ENCODE measurements at regions not wholly inside any gene's neighbourhood (a gene's known extent, or its start where the extent isn't known, plus 50 kb on each side); places are given as distances from the start of the nearest gene placed in this dataset.

- no peak for DNase-seq
- Histone ChIP-seq H3K36me3 (no peaks in the 10 kb centered on the region), H3K27ac (no peak overlapping the region), H3K4me1 (no peaks in the 10 kb centered on the region), H3K27me3 (no peaks in the 10 kb centered on the region), H3K4me3 (no peak overlapping the region), H3K9me3 (peaks cover 0 to 4% (median 0%) of the 10 kb centered on the region in 3 donors)
- intact Hi-C loops (cut with DNase I; ENCODE audit: low total_unique reads): no loop called here
- ATAC-seq: no peak
- in situ Hi-C loops (cut with MboI; ENCODE audit: low sequenced_read_pairs in 4 of 4): no loop called here
- TF ChIP-seq POLR2A (IDR thresholded peaks at IDR 0.05): no peak
- TF ChIP-seq CTCF (IDR thresholded peaks at IDR 0.05 in 4 of 5, conservative IDR thresholded peaks at IDR 0.05 in 1 of 5): no peak
Observed at GRCh38 chr5:128885649-128886255, 79.5 kb upstream of the SLC27A6 start.

GRCh38 chr5:128895122-128895521 lies 70.2 kb upstream of the SLC27A6 start:
- DNase-seq (no peak), ATAC-seq (no peak)
- H3K4me3 ChIP-seq: no peak overlapping the region
- H3K27ac ChIP-seq: no peak overlapping the region
- H3K4me1 ChIP-seq: no peaks in the 10 kb centered on the region
- no peaks in the 10 kb centered on the region for H3K9me3 ChIP-seq
- intact Hi-C loops (cut with DNase I; ENCODE audit: low total_unique reads) (no loop called here), in situ Hi-C loops (cut with MboI; ENCODE audit: low sequenced_read_pairs in 4 of 4) (no loop called here)
- H3K27me3 ChIP-seq: no peaks in the 10 kb centered on the region
- no peaks in the 10 kb centered on the region for H3K36me3 ChIP-seq
- TF ChIP-seq POLR2A (IDR thresholded peaks at IDR 0.05): no peak
- no peak for TF ChIP-seq CTCF (IDR thresholded peaks at IDR 0.05 in 4 of 5, conservative IDR thresholded peaks at IDR 0.05 in 1 of 5)

- DNase-seq: no peak
- no peak for ATAC-seq
- no peak for TF ChIP-seq POLR2A (IDR thresholded peaks at IDR 0.05)
- no peak for TF ChIP-seq CTCF (IDR thresholded peaks at IDR 0.05 in 4 of 5, conservative IDR thresholded peaks at IDR 0.05 in 1 of 5)
- Histone ChIP-seq H3K36me3 (no peaks in the 10 kb centered on the region), H3K4me1 (no peaks in the 10 kb centered on the region), H3K27me3 (no peaks in the 10 kb centered on the region), H3K9me3 (no peaks in the 10 kb centered on the region), H3K4me3 (no peak overlapping the region), H3K27ac (no peak overlapping the region)
- in situ Hi-C loops (cut with MboI; ENCODE audit: low sequenced_read_pairs in 4 of 4): no loop called here
- intact Hi-C loops (cut with DNase I; ENCODE audit: low total_unique reads): no loop called here
Observed at GRCh38 chr5:128896675-128897074, 68.6 kb upstream of the SLC27A6 start.

- in situ Hi-C loops (cut with MboI; ENCODE audit: low sequenced_read_pairs in 4 of 4): loop anchor here (10.0 to 25.0 kb wide), 2 partner anchors 859 to 871 kb away; no protein-coding TSS in a partner anchor
- TF ChIP-seq CTCF (IDR thresholded peaks at IDR 0.05 in 4 of 5, conservative IDR thresholded peaks at IDR 0.05 in 1 of 5) (no peak), POLR2A (IDR thresholded peaks at IDR 0.05) (no peak)
Observed at GRCh38 chr5:128903550-128903949, 61.7 kb upstream of the SLC27A6 start.

More at GRCh38 chr5:128903550-128903949, 61.7 kb upstream of the SLC27A6 start:
- no peak for DNase-seq
- no peak for ATAC-seq
- Histone ChIP-seq H3K9me3 (no peaks in the 10 kb centered on the region), H3K36me3 (no peaks in the 10 kb centered on the region), H3K27me3 (no peaks in the 10 kb centered on the region), H3K27ac (no peak overlapping the region), H3K4me1 (no peaks in the 10 kb centered on the region), H3K4me3 (no peak overlapping the region)
- intact Hi-C loops (cut with DNase I; ENCODE audit: low total_unique reads): loop anchor here (10.0 kb wide), 1 partner anchor 191 kb away; the partner anchor contains the start of gene ISOC1

Data from gastrocnemius medialis (tissue), 4 donors.